ENCODE measurements at regions not wholly inside any gene's neighbourhood (a gene's known extent, or its start where the extent isn't known, plus 50 kb on each side); places are given as distances from the start of the nearest gene placed in this dataset.
"Not testable (repeated sequence)": the region's sequence is repeated elsewhere in the genome, so short reads cannot be mapped to it uniquely, and the experiment has no call there.

DNA sequence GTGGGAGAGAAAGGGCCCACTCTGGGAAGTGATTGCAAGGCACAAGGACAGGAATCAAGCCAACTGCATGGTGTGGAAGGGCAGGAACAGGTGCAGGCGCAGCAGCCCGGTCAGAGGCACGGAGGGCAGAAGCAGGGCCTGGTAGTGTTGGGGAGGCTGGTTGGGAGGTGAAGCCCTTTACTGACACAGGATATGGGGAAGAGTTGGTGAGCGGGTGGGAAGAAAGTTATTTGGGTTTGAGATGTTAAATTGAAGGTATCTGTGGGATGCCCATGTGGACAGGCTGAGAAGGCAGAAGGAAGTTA is 83.6 kb upstream of the ABHD2 start:
- no peak for DNase-seq (ENCODE audit: extremely low spot score)
- no peak overlapping the region for H3K27ac ChIP-seq (replicated peaks in 1 of 4)
- TF ChIP-seq, protein P1, sequence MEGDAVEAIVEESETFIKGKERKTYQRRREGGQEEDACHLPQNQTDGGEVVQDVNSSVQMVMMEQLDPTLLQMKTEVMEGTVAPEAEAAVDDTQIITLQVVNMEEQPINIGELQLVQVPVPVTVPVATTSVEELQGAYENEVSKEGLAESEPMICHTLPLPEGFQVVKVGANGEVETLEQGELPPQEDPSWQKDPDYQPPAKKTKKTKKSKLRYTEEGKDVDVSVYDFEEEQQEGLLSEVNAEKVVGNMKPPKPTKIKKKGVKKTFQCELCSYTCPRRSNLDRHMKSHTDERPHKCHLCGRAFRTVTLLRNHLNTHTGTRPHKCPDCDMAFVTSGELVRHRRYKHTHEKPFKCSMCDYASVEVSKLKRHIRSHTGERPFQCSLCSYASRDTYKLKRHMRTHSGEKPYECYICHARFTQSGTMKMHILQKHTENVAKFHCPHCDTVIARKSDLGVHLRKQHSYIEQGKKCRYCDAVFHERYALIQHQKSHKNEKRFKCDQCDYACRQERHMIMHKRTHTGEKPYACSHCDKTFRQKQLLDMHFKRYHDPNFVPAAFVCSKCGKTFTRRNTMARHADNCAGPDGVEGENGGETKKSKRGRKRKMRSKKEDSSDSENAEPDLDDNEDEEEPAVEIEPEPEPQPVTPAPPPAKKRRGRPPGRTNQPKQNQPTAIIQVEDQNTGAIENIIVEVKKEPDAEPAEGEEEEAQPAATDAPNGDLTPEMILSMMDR (IDR thresholded peaks at IDR 0.05): no peak
- TF ChIP-seq POLR2AphosphoS5 (IDR thresholded peaks at IDR 0.05): no peak
- TF ChIP-seq EP300 (IDR thresholded peaks at IDR 0.05): no peak
- TF ChIP-seq POLR2A (IDR thresholded peaks at IDR 0.05; ENCODE audit: low read depth): no peak
- H3K4me1 ChIP-seq: peaks cover 6 to 13% (median 7%) of the 10 kb centered on the region in 4 donors
- H3K9me3 ChIP-seq: no peaks in the 10 kb centered on the region
- 94% methylated on average over 4 of the region's 4 CpGs for WGBS
- H3K4me3 ChIP-seq: no peak overlapping the region
- intact Hi-C loops (cut with DNase I): no loop called here
- H3K27me3 ChIP-seq: no peaks in the 10 kb centered on the region
- H3K36me3 ChIP-seq: no peaks in the 10 kb centered on the region

DNA sequence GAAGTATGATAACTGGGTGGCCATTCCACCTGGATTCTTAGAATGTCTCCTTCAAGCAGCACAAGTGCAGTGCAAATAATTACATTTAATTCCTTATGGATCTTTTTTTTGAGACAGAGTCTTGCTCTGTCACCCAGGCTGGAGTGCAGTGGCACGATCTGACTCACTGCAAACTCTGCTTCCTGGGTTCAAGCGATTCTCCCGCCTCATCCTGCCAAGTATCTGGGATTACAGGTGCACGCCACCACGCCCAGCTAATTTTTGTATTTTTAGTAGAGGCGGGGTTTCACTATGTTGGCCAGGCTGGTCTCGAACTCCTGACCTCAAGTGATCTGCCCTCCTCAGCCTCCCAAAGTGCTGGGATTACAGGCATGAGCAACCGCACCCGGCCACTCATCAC is 80.7 kb upstream of the ABHD2 start:
- DNase-seq (ENCODE audit: extremely low spot score); H3K27me3 ChIP-seq; H3K36me3 ChIP-seq; intact Hi-C loops (cut with DNase I); H3K9me3 ChIP-seq; H3K4me3 ChIP-seq; H3K4me1 ChIP-seq; H3K27ac ChIP-seq (replicated peaks in 1 of 4): not testable (repeated sequence)
- WGBS: 89% methylated on average over 9 of the region's 9 CpGs

DNA sequence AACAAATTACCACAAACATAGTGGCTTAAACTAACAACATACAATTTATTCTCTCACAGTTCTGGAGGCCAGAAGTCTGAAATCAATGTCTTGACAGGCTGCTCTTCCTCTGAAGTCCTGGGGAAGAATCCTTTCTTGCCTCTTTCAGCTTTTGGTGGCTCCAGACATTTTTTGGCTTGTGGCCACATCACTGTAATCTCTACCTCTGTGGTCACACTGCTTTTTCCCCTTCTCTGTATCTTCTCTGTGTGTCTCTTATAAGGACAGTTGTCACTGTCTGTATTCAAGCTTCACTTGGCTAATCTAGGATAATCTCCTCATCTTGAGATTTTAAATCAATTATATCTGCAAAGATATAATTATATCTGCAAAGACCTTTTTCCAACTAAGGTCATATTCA is 80.3 kb upstream of the ABHD2 start:
- DNase-seq (ENCODE audit: extremely low spot score): no peak
- no peaks in the 10 kb centered on the region for H3K4me1 ChIP-seq
- no peak overlapping the region for H3K4me3 ChIP-seq
- H3K9me3 ChIP-seq: no peaks in the 10 kb centered on the region
- TF ChIP-seq POLR2AphosphoS5 (IDR thresholded peaks at IDR 0.05): no peak
- TF ChIP-seq EP300 (IDR thresholded peaks at IDR 0.05): no peak
- TF ChIP-seq POLR2A (IDR thresholded peaks at IDR 0.05; ENCODE audit: low read depth): no peak
- TF ChIP-seq, protein P1 (IDR thresholded peaks at IDR 0.05): no peak
- no peaks in the 10 kb centered on the region for H3K27me3 ChIP-seq
- H3K36me3 ChIP-seq: no peaks in the 10 kb centered on the region
- no peak overlapping the region for H3K27ac ChIP-seq (replicated peaks in 1 of 4)
- intact Hi-C loops (cut with DNase I): no loop called here

DNA sequence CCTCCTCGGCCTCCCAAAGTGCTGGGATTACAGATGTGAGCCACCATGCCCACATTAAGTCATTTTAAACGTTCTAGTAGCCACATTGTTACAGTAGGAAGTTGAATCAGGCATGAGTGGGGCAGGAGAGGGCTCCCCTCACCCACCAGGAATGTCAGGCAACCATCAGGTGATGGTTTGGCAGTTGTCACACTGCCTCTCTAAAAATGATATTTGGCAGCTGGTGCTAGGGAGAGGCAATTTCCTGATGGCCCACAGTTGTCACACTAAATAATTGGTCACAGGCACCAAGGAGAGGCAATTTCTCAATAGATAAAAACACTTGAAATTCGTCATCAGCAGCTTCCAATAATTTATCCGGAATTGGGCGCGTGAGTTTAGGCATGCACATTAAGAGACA is 79.2 kb upstream of the ABHD2 start:
- no peaks in the 10 kb centered on the region for H3K9me3 ChIP-seq
- WGBS: 86% methylated on average over 6 of the region's 6 CpGs
- intact Hi-C loops (cut with DNase I): no loop called here
- no peak overlapping the region for H3K4me3 ChIP-seq
- no peaks in the 10 kb centered on the region for H3K4me1 ChIP-seq
- no peak for DNase-seq (ENCODE audit: extremely low spot score)
- TF ChIP-seq POLR2A (IDR thresholded peaks at IDR 0.05; ENCODE audit: low read depth): no peak
- TF ChIP-seq POLR2AphosphoS5 (IDR thresholded peaks at IDR 0.05): no peak
- TF ChIP-seq, protein P1 (IDR thresholded peaks at IDR 0.05): no peak
- TF ChIP-seq EP300 (IDR thresholded peaks at IDR 0.05): no peak
- no peaks in the 10 kb centered on the region for H3K27me3 ChIP-seq
- H3K27ac ChIP-seq (replicated peaks in 1 of 4): no peak overlapping the region
- no peaks in the 10 kb centered on the region for H3K36me3 ChIP-seq

DNA sequence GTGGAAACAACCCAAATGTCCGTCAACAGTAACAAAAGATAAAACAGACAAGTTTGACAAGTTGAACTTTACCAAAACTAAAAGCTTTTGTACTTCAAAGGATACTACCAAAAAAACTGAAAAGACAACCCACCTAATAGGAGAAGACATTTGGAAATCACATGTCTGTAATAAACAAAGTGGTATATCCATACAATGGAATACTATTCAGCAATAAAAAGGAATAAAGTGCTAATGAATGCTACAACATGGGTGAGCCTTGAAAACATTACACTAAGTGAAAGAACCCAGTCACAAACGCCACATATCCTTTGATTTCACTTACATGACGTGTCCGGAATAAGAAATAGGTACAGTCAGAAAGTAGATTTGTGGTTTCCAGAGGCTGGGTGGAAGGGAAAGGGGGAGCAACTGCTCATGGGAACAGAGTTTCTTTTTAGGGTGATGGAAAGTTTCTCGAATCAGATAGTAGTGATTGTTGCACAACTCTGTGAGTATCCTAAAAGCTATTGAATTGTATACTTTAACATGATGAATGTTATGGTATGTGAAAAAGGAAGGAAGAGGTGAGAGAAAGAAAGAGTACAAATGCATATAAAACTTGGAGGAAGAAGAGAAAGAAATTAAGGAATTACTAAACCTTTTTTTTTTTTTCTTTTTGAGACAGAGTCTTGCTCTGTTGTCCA is 72.7 kb upstream of the ABHD2 start:
- Histone ChIP-seq H3K27me3 (no peaks in the 10 kb centered on the region), H3K9me3 (no peaks in the 10 kb centered on the region), H3K27ac (replicated peaks in 1 of 4) (peak overlapping the region; percentile 82 to 92 (median 87)), H3K36me3 (no peaks in the 10 kb centered on the region), H3K4me1 (peaks cover 28 to 46% (median 45%) of the 10 kb centered on the region in 4 donors), H3K4me3 (no peak overlapping the region)
- TF ChIP-seq POLR2AphosphoS5 (IDR thresholded peaks at IDR 0.05): no peak
- TF ChIP-seq, protein P1 (IDR thresholded peaks at IDR 0.05): no peak
- no peak for TF ChIP-seq EP300 (IDR thresholded peaks at IDR 0.05)
- no peak for TF ChIP-seq POLR2A (IDR thresholded peaks at IDR 0.05; ENCODE audit: low read depth)
- WGBS: 91% methylated on average over 5 of the region's 5 CpGs
- no peak for DNase-seq (ENCODE audit: extremely low spot score)
- intact Hi-C loops (cut with DNase I): loop anchor here (2.0 kb wide), 1 partner anchor 111 kb away; no protein-coding TSS in a partner anchor

Measured in esophagus muscularis mucosa (tissue), 4 donors.